ENCODE measurements at regions not wholly inside any gene's neighbourhood (a gene's known extent, or its start where the extent isn't known, plus 50 kb on each side); places are given as distances from the start of the nearest gene placed in this dataset.

GRCh38 chr4:112747036-112747435 lies 110.1 kb downstream of the LARP7 start:
- TF ChIP-seq SUZ12 (IDR thresholded peaks at IDR 0.05; ENCODE audit: extremely low read depth, insufficient read depth, insufficient read length) (no peak), ZNF274 (IDR thresholded peaks at IDR 0.05; ENCODE audit: low read depth, low read length) (no peak), YY1 (IDR thresholded peaks at IDR 0.05; ENCODE audit: insufficient read depth, insufficient read length) (no peak)
